NCI-H2196 (cell line): ENCODE measurements at regions not wholly inside any gene's neighbourhood (a gene's known extent, or its start where the extent isn't known, plus 50 kb on each side); places are given as distances from the start of the nearest gene placed in this dataset.
"Not testable (repeated sequence)": the region's sequence is repeated elsewhere in the genome, so short reads cannot be mapped to it uniquely, and the experiment has no call there.

Experiments used
- DNase-seq: peaks from one replicate; lab custom pipeline; 2025; ENCODE audit not compliant: unreplicated experiment; lab: John Stamatoyannopoulos, UW

- DNase-seq = no peak
Measured at GRCh38 chr13:55615081-55615480, 1525.6 kb upstream of the PRR20A start.

GRCh38 chr13:55617241-55617640, 1523.5 kb upstream of the PRR20A start:
- DNase-seq = no peak

- no peak for DNase-seq
Measured at GRCh38 chr13:55627221-55627620, 1513.5 kb upstream of the PRR20A start.

- DNase-seq = no peak
Measured at GRCh38 chr13:55632402-55632801, 1508.3 kb upstream of the PRR20A start.

- no peak for DNase-seq
Measured at GRCh38 chr13:55649485-55649884, 1491.2 kb upstream of the PRR20A start.

DNA sequence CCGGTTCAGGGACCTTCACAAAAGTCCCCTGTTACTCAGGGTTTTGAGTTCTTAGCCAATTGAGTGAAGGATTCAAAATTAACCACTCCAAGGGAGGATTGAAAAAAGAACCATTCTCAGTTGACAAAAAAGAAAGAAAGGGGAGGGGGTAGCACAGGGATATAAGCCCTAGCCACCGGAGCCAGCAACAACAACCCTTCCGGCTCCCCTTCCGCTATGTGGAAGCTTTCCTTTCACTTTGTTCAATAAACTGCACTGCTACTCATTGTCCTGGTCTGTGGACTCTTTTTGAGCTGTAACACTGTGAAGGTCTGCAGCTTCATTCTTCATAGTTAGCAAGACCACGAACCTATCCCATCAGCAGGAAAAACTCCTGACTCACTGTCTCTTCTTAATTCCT, 1488.1 kb upstream of the PRR20A start:
- no peak for DNase-seq

DNA sequence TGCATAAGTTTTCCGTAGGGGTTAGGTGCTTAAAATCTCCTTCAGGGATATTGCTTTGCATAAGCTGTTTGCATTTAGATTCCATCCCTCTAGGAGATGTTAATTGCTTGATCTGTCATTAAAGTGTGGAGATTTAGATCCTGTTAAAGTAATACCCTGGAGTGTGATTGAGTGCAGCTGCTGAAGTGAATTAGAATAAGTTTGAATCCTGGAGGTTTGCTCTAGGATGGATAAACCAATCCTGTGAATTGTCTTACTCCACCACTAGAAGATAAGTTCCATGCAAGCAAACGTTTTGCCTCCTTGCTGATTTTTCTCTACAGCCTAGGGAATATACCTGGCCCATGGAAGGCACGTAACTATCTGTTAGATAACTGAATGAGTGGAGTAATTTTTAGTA, 1487.2 kb upstream of the PRR20A start:
- no peak for DNase-seq

- no peak for DNase-seq
Measured at GRCh38 chr13:55654243-55654642, 1486.5 kb upstream of the PRR20A start.

DNA sequence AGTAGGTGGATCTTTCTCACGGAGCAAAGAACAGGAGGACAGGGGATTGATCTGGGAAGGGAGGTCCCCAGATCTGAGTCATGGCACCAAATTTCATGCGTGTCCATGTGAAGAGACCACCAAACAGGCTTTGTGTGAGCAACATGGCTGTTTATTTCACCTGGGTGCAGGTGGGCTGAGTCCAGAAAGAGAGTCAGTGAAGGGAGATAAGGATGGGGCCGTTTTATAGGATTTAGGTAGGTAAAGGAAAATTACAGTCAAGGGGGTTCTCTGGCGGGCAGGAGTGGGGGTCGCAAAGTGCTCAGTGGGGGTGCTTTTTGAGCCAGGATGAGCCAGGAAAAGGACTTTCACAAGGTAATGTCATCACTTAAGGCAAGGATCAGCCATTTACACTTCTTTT, 1480.5 kb upstream of the PRR20A start:
- DNase-seq = not testable (repeated sequence)

GRCh38 chr13:55660851-55661250, 1479.9 kb upstream of the PRR20A start:
- DNase-seq = no peak

DNA sequence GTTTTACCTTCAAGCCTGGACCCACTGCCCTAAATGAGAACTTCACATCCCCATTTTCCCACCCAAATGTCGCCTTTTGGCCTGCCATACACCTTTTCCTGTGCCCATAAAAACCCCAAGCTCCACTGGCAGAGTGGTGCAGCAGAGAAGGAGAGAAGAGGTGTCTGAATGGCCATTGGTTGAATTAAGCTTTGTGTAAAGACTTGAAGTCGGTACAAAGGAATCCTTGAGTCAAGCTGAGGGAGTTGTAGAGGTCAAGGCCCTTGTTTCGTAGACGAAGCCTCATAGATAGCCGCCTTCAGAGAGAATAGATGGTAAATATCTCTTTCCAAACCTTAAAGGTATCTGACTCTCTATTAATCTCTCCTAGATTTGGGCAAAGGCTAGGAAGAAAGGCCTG, 1479.2 kb upstream of the PRR20A start:
- DNase-seq = no peak

DNA sequence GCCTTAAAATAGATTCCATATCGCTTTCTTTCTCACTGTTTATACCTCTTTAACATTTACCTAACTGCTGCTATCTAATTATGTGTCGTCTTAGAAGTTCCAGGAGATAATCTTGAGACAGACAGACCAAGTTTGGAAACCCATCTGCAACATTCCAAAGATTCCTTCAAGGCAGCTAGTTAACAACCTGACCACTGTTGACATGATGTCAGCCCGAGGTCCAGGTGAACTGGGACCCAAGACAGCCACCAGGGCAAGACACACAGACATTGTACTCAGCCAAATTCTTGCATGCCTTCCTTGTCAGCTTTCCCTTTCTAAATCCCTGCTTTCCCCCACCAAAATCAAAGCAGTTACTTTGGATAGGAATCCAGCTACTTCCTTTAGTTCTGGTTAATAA, 1476.5 kb upstream of the PRR20A start:
- no peak for DNase-seq

- DNase-seq = no peak
Measured at GRCh38 chr13:55669051-55669450, 1471.7 kb upstream of the PRR20A start.

DNA sequence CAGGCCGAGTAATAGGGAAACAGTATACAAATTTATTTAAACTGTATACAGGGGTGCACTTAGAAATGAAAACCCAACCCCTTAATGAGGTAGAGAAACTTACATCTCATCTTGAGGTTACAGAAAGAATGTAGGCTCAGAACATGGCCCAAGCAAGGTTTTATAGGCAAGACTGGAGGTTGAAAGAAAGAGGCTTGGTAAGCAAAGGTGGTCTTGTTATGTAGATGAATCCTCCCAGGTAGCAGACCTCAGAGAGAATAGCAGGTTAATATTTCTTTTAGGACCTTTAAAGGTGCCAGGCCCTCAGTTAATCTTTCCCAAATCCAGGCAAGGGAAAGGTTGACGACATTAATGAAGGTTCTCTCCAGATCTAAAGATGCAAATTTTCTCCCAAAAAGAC, 1466.8 kb upstream of the PRR20A start:
- DNase-seq = no peak

GRCh38 chr13:55682776-55683175, 1457.9 kb upstream of the PRR20A start:
- no peak for DNase-seq

DNA sequence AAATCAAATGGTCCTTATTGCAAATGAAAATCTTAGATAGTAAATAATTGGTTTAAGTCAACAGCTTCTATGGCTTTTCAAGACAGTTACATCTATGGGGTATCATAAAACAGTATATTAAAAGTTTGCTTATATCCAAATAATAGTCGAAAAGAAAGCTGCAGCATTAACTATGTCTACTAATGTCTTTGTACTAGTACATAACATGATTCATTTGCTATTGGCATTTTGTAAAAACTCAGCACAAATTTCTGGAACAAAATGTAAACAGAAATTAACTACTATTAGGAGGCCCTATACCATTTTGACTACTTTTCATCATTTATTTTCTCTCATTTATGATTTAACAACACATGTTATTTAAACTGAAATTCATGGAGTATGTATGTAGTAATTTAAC, 1435.2 kb upstream of the PRR20A start:
- DNase-seq = no peak

DNA sequence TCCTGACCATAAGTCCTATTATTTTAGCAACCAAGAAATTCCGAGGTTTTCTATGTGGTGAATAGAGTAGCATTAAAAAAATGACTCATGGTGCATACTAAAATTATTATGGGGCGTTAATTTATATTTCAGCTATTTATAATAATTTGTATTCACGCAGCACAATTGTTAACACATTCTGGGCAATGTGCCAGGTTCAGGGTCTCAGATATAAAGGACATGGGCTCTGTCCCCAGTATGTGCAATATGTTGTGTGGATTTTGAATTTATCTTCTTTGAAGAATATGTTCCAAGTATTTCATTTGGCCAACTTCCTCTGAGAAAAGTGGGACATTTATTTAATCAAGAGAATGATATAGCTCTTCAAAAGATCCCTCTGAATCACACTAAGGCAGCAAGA, 1434.7 kb upstream of the PRR20A start:
- DNase-seq = no peak

- DNase-seq = no peak
Measured at GRCh38 chr13:55714120-55714519, 1426.6 kb upstream of the PRR20A start.

DNA sequence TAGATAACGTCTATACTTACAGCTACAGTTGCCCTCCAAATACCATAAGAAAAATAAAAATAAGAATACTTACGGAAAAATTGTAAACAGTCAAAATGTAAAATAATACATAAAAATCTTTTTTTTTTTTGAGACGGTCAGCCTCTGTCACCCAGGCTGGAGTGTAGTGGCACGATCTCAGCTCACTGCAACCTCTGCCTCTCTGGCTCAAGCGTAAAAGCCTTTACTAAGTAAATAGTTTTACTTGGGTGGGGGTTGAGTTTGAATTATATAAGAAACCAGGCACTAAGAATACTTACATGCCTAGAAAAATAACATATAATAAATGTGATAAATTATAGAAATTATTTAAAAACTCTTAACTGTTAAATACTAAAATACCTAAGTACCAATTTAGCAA, 1413.0 kb upstream of the PRR20A start:
- no peak for DNase-seq

DNA sequence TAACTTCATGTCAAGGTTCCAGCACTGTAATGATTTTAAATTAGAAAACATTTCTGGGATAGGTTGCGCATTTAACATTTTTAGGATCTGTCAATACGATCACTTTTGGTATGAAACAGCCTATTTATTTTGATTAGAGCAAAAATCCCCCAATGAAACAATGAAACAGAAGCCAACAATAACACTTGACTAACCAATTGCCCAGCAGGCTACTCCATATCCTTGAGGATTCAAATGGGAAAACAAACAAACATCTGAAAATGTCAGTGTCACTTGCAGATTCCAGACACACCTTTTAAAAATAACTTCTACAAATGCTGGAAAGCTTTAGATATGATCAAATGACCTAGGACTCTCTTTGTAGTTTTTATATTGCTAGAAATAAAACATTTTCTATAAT, 1412.5 kb upstream of the PRR20A start:
- no peak for DNase-seq

DNA sequence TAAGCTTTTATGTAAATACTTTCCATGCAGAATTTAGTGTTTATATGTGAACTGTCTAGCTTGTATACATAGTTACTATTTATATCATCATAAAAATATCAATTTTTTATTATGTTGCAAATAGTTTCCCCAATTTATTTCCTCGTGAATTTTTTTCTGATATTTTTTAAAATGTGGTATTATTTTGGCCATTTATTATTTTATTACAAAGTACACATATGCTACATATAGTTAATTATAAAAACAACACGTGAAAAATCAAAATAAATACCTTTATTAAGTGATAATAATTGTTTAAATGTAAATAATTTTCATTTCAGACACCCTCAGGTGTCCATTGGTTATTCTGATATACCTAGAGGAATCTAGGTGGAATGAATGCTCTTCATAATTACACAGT, 1394.9 kb upstream of the PRR20A start:
- no peak for DNase-seq

- DNase-seq = no peak
Measured at GRCh38 chr13:55761986-55762385, 1378.7 kb upstream of the PRR20A start.

- no peak for DNase-seq
Measured at GRCh38 chr13:55777612-55778011, 1363.1 kb upstream of the PRR20A start.

DNA sequence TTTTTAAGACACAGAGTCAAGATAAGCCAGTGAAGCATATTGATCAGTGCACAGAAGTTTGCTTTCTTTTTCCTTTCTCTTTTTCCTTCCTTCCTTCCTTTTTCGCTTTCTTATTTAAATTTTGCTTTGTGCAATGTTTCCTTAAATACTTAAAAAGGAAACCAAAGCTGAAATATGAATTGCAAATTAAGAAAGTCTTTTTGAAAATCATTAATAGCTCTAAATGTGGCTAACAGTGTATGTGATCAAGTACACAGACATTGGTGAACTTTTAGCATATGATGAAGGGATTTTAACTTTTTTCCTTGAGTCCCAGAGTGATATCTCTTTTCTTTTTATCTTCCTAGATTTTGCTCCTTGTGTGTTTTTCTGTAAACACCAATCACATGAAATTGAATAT, 1356.9 kb upstream of the PRR20A start:
- DNase-seq = no peak
